ENCODE measurements at regions not wholly inside any gene's neighbourhood (a gene's known extent, or its start where the extent isn't known, plus 50 kb on each side); places are given as distances from the start of the nearest gene placed in this dataset.

GRCh38 chrX:15942307-15942706 is 87.7 kb upstream of the AP1S2 start:
- TF ChIP-seq TCF7L2 (IDR thresholded peaks at IDR 0.05; ENCODE audit: low read depth, low read length) = no peak
- no peak for TF ChIP-seq POLR2AphosphoS5 (IDR thresholded peaks at IDR 0.05; ENCODE audit: low read depth, low read length)
- TF ChIP-seq SIN3A (IDR thresholded peaks at IDR 0.05; ENCODE audit: borderline replicate concordance, insufficient read depth, low read depth, low read length) = no peak
- no peak for TF ChIP-seq REST (IDR thresholded peaks at IDR 0.05; ENCODE audit: insufficient read depth in 1 of 2, low read depth in 2 of 2, low read length in 1 of 2)
- TF ChIP-seq CTCF (IDR thresholded peaks at IDR 0.05) = no peak
- Histone ChIP-seq H3K27me3 (ENCODE audit: control insufficient read depth, insufficient read depth, low read length) (no peaks in the 10 kb centered on the region), H3K9me3 (ENCODE audit: control insufficient read depth, insufficient read depth, low read depth, low read length) (no peaks in the 10 kb centered on the region), H3K27ac (ENCODE audit: low read length) (no peak overlapping the region), H3K4me3 (ENCODE audit: low read depth in 2 of 2, low read length in 2 of 2) (no peak overlapping the region), H3K36me3 (ENCODE audit: control insufficient read depth, insufficient read depth, low read length) (no peaks in the 10 kb centered on the region), H3K4me1 (ENCODE audit: control insufficient read depth, insufficient read depth, low read length) (no peaks in the 10 kb centered on the region)
- ATAC-seq (no peak), DNase-seq (ENCODE audit: low read depth, low spot score) (no peak)
- intact Hi-C loops (cut with micrococcal nuclease; ENCODE audit: unreplicated experiment) (no loop called here), in situ Hi-C loops (cut with HindIII; ENCODE audit: low pct_unique_long_range_greater_than_20kb, low sequenced_read_pairs) (no loop called here)
- ChIA-PET POLR2A (no interaction called here), CTCF (no interaction called here)
- BruUV-seq (replicated peaks) = no TSS peak

GRCh38 chrX:15939737-15940136 is 85.1 kb upstream of the AP1S2 start:
- no peak overlapping the region for H3K27ac ChIP-seq (ENCODE audit: low read length)
- no peaks in the 10 kb centered on the region for H3K4me1 ChIP-seq (ENCODE audit: control insufficient read depth, insufficient read depth, low read length)
- in situ Hi-C loops (cut with HindIII; ENCODE audit: low pct_unique_long_range_greater_than_20kb, low sequenced_read_pairs) (no loop called here), intact Hi-C loops (cut with micrococcal nuclease; ENCODE audit: unreplicated experiment) (no loop called here)
- no peaks in the 10 kb centered on the region for H3K9me3 ChIP-seq (ENCODE audit: control insufficient read depth, insufficient read depth, low read depth, low read length)
- DNase-seq (ENCODE audit: low read depth, low spot score) (no peak), ATAC-seq (no peak)
- ChIA-PET CTCF (no interaction called here), POLR2A (no interaction called here)
- H3K4me3 ChIP-seq (ENCODE audit: low read depth in 2 of 2, low read length in 2 of 2) = no peak overlapping the region
- H3K36me3 ChIP-seq (ENCODE audit: control insufficient read depth, insufficient read depth, low read length) = no peaks in the 10 kb centered on the region
- no peaks in the 10 kb centered on the region for H3K27me3 ChIP-seq (ENCODE audit: control insufficient read depth, insufficient read depth, low read length)
- TF ChIP-seq TCF7L2 (IDR thresholded peaks at IDR 0.05; ENCODE audit: low read depth, low read length) (no peak), SIN3A (IDR thresholded peaks at IDR 0.05; ENCODE audit: borderline replicate concordance, insufficient read depth, low read depth, low read length) (no peak), POLR2AphosphoS5 (IDR thresholded peaks at IDR 0.05; ENCODE audit: low read depth, low read length) (no peak), CTCF (IDR thresholded peaks at IDR 0.05) (no peak), REST (IDR thresholded peaks at IDR 0.05; ENCODE audit: insufficient read depth in 1 of 2, low read depth in 2 of 2, low read length in 1 of 2) (no peak)
- BruUV-seq (replicated peaks) = no TSS peak

Measured in Panc1 (cell line).